ENCODE measurements at regions not wholly inside any gene's neighbourhood (a gene's known extent, or its start where the extent isn't known, plus 50 kb on each side); places are given as distances from the start of the nearest gene placed in this dataset.

- no peak for DNase-seq
Measured at GRCh38 chr6:147821295-147821897, 312.9 kb downstream of the SAMD5 start.

- DNase-seq = no peak
Measured at GRCh38 chr6:147823936-147824335, 315.4 kb downstream of the SAMD5 start.

DNA sequence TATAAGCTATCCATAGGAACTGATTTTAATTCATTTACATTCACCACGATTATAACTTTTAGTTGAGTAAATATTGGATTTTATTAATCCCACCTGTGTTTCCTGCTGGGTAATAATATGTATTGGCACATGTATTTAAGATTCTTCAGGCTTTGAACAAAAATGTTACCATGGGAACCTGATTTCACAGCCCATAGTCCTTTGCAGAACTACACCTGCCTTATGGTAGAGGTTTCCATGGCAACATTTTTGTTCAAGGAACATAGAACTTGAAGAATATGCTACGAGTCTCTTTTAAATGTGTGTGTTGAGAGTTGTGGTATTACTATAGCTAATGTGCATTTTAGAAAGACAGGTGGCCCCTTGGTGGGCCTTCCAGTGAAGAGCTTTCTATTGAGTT lies 317.4 kb downstream of the SAMD5 start:
- no peak for DNase-seq

DNA sequence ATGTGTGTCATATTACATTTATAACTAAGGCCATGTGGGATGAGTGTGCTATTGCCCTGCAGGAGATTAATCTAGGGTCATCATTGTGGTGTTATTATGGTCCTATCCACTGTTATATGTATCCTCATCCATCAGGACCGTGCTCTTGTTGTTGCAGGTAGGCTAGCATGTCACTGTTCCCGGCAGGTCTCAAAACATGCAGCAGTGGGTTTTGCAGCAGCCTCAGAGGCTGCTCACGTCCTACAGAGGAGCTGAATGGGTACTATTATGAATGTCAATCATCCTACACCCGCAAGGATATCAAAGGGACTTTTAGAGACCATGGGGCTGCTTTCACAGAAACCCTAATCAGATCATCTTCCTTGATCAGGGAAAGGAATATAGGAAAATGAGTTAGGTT lies 318.2 kb downstream of the SAMD5 start:
- DNase-seq = no peak

- DNase-seq = no peak
Measured at GRCh38 chr6:147829418-147829817, 320.9 kb downstream of the SAMD5 start.

- DNase-seq = no peak
Measured at GRCh38 chr6:147829835-147830234, 321.3 kb downstream of the SAMD5 start.

- no peak for DNase-seq
Measured at GRCh38 chr6:147831356-147831755, 322.9 kb downstream of the SAMD5 start.

- DNase-seq = no peak
Measured at GRCh38 chr6:147833607-147834006, 325.1 kb downstream of the SAMD5 start.

GRCh38 chr6:147834084-147834776 lies 325.7 kb downstream of the SAMD5 start:
- DNase-seq = no peak

GRCh38 chr6:147837540-147837939 lies 329.1 kb downstream of the SAMD5 start:
- no peak for DNase-seq

GRCh38 chr6:147839708-147840610 lies 331.5 kb downstream of the SAMD5 start:
- DNase-seq = no peak

DNA sequence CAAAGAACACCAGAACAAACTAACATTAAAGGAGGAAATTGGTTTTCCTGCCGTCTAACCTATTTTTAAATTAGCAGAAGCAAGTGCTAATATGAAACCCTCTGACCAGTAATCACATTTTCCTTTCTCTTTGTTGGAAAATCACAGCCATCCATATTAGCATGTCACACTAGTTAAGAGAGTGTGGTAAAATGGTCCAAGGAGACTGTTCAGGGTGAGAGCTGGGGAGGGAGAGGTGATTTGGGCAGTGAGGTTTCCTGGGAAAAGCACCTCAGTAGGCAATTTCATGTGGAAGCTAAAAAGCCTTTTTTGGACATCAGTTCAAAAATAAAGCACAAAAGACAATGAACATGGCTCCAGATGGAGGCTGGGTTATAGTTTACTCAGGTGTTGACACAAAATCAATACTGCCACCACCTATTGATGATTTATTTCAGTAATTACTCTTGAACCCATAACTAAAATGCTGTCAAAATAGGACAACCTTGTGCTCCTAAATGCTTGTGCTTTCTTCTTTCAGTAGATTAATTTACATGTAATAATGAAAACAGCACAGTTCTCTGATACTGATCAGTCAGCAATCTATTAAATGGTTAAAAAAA lies 333.2 kb downstream of the SAMD5 start:
- DNase-seq = no peak

- DNase-seq = peak; percentile 21
Measured at GRCh38 chr6:147849401-147850330, 341.2 kb downstream of the SAMD5 start.

DNA sequence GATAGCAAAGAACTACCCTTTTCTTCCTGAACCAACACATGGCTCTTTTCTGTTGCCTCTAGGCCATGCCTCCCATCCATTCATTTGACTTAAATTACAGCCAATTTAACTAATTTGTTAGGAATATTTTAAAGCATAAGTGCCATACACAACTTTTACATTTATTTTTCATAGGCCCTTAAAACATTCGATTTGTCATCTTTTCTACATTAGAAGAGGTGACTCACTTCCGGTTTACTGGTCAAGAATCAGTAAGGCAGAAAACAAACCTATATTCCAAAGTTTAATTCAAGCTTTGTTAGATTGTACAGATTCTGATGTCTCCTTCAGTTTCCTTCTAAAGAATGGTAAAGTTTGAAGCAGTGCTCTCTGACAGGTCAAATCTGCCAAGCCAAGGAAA lies 344.3 kb downstream of the SAMD5 start:
- DNase-seq = no peak

- no peak for DNase-seq
Measured at GRCh38 chr6:147853574-147853973, 345.1 kb downstream of the SAMD5 start.

DNA sequence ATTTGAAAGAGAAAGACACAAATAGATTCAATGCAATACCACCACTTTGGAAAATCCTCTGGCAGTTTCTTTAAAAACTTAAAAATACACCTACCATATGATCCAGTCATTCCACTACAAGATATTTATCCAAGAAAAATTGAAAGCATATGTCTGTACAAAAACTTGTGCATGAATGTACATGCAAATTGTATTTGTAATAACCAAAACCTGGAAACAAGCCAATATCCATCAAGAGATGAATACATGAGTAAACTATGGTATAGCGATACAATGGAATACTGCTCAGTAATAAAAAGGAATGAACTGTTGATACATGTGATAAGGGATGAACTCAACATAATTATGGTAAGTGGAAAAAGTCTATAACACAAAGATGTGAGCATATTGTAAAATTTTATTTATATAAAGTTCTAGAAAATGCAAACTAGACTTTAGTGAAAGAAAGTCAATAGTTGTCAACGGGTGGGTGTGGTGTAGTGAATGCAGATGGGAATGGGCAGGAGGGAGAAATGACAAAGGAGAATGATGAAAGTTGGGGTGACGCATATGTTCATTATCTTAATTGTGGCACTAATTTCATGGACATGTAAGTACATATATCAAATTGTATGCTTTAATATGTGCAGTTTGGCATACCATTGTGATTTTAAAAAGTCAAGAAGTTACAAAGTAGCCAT lies 347.5 kb downstream of the SAMD5 start:
- peak; percentile 55 for DNase-seq

DNA sequence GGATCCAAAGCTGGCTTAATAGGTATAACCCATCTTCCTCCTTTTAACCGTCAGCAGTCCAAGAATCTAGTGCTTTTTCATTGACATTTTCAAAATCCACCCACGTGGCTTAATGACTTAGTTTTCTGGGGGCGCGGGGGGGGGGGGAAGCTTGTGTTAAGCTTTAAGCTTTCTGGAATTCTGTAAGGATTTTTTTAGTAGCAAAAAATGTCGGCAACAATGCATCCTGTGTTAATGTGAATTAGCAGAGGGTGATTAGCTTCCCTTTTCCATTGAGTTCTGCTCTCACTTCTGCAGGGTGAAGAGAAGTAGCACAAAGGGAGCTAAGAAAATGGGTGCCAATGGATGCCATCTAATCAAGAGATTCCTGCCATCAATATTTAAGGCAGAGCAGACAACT lies 348.2 kb downstream of the SAMD5 start:
- DNase-seq = no peak

DNA sequence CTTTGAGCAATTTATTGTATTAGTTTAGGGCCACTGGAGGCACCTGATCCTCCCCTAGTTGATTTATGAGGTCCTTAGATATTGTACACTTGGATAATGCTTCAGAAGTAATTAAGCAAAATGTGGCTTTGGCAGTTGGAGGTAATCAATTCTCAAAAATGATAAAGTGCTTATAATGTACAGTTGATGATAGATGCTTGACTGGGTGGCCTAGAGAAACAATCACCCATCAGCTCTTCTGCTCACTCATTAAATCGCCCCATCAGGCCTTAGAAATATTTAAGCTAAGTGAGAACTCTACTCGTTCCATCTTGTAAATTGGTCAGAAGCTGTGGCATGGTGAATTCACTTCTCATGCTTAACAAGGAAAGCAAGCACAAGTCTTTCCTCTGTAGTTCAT lies 349.9 kb downstream of the SAMD5 start:
- DNase-seq = no peak

DNA sequence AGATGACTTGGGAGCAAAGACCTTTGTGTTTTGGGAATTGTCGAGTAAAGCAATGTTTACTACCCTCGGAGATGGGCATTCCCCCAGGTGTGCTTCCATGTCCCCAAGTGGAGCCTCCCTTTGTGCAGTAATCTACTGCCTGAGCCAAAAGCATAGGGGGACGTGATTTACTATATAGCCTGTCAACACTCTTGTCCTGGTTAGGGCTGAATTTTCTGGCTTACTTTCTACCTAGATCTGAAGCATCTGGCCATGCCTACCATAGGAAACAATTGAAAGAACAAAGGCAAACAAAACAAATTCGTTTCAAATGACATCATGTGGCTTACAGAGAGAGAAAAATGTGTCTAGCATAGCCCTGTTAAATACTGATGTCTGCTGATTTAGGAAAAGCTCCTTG lies 350.6 kb downstream of the SAMD5 start:
- no peak for DNase-seq

DNA sequence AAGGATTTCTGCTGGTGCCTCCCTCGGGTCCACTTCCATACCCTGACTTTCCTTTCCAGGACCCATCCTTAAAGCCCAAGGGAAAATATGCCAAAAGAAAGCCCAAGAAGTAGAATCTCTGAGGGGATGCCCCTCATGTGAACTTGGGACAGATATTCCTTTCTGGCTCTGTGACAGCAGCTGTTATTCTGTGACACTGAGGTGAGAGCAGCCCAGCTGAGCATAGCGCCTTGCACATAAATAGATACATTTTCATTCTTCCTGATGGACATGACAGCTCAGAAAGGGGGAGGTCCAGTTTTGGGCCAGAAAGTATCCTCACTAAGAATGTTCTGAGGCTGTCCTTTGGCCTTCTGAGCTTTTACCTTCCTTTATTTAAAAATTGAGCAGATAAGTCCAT lies 353.2 kb downstream of the SAMD5 start:
- DNase-seq = no peak

DNA sequence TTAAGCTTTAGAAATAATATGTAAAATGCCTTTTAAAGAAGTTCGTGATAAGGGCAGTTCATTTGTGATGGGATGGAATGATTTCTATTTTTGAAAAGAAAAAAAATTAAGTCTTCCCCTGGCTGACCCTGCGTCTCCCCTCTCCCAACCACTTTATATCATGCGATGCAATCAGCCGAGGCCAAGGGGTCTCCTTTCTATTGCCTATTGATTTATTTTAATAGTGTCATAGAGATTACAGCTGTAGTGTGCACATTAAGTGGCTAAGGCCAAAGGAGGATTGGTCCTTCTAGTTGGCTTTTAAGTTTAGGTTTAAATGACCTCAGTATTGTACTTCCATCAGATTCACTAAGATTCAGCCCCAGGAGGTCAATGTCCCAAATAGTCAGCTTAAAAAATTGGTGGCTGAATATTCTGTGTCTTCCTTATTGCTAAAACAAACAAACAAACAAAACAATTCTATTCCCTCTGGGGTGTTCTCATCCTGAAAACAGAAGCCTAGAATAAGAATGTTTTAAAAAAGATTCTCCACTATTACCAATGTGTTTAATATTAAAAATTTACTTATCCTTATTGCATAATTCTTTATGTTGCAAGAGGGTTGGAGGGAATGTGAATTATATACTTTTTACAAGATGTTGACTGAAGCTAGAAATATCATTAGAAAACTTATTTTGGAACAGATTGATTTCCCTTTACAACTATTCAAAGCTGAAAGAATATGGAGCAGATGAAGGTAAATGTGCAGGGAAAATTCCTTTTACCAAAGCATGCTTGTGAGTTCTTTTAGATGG lies 359.1 kb downstream of the SAMD5 start:
- no peak for DNase-seq

All from fibroblast of skin of scalp (primary cell).